Ishikawa (cell line): ENCODE measurements at regions not wholly inside any gene's neighbourhood (a gene's known extent, or its start where the extent isn't known, plus 50 kb on each side); places are given as distances from the start of the nearest gene placed in this dataset.

Experiments used
- EP300 ChIP-seq: IDR thresholded peaks from 2 replicates; pipeline ENCODE4 v1.6.1; 2012; ENCODE audit warnings: borderline replicate concordance
- RAD21 ChIP-seq: IDR thresholded peaks from 2 replicates; pipeline ENCODE4 v1.6.1; 2012; ENCODE audit warnings: low read depth
- TAF1 ChIP-seq: IDR thresholded peaks from 2 replicates; pipeline ENCODE4 v1.6.1; 2012; ENCODE audit warnings: low read depth, mild to moderate bottlenecking
- TEAD4 ChIP-seq: IDR thresholded peaks from 2 replicates; pipeline ENCODE4 v1.6.1; 2012
- YY1 ChIP-seq: IDR thresholded peaks from 2 replicates; pipeline ENCODE4 v1.6.1; 2012; ENCODE audit warnings: low read depth
- TF ChIP-seq, protein P1 (sequence below): IDR thresholded peaks from 2 replicates; pipeline ENCODE4 v1.6.1; 2012; ENCODE audit warnings: low read depth, mild to moderate bottlenecking
- TF ChIP-seq, protein P2 (sequence below): IDR thresholded peaks from 2 replicates; pipeline ENCODE4 v1.6.1; 2012
- TF ChIP-seq, protein P3 (sequence below): IDR thresholded peaks from 2 replicates; pipeline ENCODE4 v1.6.1; 2012

DNA sequence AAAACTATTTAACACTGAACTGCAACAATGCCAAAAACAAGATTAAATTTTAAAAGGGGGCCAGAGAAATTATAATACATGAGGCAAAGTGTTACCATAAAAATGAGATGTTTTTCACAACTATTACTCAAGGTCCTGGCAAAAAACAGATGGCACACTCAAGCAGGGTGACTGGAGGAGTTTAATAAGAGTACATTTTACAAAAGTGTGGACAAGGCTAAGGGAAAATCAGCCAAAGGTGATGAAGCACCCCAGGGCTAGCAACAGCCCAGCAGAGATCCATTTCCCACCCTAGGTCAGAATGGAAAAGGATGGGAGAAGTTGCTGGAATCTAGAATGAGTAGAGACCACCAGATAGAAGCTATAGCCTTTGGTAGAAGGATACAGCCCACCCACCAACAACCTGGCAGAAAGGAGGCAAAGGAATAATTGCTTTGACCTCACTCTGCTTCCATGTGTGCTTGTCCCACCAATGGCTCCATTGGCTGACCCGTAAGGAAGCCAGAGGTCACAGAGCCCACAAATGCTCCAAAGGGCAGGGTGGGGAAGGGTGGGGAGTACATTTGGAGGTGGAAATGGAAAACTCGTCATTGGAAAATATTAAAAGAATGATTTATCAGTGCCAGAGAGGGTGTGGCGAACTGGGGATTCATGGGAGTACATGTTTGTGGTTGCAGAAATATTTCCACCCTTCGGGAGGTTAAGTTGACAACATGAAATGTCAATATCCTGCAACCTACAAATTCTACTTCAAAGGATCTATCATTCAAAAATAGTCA lies 161.0 kb upstream of the UBE2E2 start:
- TF ChIP-seq TAF1 (no peak), RAD21 (no peak), YY1 (no peak), EP300 (peak; percentile 55; the same call in 1 of the 2 replicates), TEAD4 (no peak)
- TF ChIP-seq, protein P1, sequence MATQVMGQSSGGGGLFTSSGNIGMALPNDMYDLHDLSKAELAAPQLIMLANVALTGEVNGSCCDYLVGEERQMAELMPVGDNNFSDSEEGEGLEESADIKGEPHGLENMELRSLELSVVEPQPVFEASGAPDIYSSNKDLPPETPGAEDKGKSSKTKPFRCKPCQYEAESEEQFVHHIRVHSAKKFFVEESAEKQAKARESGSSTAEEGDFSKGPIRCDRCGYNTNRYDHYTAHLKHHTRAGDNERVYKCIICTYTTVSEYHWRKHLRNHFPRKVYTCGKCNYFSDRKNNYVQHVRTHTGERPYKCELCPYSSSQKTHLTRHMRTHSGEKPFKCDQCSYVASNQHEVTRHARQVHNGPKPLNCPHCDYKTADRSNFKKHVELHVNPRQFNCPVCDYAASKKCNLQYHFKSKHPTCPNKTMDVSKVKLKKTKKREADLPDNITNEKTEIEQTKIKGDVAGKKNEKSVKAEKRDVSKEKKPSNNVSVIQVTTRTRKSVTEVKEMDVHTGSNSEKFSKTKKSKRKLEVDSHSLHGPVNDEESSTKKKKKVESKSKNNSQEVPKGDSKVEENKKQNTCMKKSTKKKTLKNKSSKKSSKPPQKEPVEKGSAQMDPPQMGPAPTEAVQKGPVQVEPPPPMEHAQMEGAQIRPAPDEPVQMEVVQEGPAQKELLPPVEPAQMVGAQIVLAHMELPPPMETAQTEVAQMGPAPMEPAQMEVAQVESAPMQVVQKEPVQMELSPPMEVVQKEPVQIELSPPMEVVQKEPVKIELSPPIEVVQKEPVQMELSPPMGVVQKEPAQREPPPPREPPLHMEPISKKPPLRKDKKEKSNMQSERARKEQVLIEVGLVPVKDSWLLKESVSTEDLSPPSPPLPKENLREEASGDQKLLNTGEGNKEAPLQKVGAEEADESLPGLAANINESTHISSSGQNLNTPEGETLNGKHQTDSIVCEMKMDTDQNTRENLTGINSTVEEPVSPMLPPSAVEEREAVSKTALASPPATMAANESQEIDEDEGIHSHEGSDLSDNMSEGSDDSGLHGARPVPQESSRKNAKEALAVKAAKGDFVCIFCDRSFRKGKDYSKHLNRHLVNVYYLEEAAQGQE = no peak
- TF ChIP-seq, protein P2, sequence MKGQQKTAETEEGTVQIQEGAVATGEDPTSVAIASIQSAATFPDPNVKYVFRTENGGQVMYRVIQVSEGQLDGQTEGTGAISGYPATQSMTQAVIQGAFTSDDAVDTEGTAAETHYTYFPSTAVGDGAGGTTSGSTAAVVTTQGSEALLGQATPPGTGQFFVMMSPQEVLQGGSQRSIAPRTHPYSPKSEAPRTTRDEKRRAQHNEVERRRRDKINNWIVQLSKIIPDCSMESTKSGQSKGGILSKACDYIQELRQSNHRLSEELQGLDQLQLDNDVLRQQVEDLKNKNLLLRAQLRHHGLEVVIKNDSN = no peak
- TF ChIP-seq, protein P3, sequence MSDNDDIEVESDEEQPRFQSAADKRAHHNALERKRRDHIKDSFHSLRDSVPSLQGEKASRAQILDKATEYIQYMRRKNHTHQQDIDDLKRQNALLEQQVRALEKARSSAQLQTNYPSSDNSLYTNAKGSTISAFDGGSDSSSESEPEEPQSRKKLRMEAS = no peak
